Right renal cortex interstitium (tissue), 3 donors: ENCODE measurements at regions not wholly inside any gene's neighbourhood (a gene's known extent, or its start where the extent isn't known, plus 50 kb on each side); places are given as distances from the start of the nearest gene placed in this dataset.
"Not testable (repeated sequence)": the region's sequence is repeated elsewhere in the genome, so short reads cannot be mapped to it uniquely, and the experiment has no call there.

Experiments
- DNase-seq, 3 donors: peaks; one replicate each; pipeline ENCODE4 v3.0.0-alpha.2; 2013; ENCODE audit warnings: low read depth in 3 of 3, low spot score in 2 of 3

DNA sequence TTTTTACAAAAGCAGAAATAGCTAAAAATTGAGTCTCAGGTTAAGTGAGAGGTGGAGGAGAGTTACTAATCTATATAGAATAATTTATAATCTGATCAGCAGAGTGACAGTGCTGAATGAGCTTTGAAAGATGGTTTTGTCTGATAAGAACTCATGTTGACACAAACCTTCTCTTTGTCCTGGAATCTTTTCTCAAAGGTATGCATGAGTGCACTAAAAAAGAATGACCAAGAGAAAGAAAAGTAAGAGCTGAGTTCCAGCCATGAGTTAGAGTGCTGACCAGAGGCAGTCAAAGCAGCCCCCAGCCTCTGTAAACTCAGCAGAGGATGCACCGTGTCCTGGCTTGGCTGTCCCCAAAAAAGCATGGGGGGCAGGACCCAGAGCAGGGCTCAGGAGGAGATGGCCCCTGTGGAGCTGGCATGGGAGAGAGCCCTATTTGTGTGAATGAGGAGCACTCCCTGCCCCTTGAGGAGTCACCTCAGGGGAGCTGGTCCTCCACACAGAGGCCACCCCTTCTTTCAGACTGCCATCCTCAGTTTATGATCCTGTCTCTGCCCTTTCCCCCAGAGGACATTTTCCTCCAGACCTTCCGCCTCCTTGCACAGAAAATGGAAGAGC, 129.8 kb downstream of the SEC23A start:
- DNase-seq = no peak

DNA sequence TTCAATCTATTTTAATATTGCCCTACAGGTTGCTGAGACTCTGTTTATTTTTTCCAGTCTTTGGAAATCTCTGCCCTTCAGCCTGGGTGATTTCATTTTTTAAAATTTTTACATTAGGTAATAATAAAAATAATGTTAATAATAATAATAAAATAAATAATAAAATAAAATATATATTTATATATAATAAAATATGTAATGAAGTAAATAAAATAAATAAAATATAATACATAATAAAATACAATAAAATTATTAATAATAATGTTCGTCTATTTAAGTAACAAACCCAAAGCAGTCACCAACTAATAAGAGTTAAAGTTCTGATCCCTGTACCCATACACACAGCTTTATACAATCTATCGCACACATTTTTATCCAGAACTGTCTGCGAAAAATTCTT, 130.5 kb downstream of the SEC23A start:
- DNase-seq = no peak

DNA sequence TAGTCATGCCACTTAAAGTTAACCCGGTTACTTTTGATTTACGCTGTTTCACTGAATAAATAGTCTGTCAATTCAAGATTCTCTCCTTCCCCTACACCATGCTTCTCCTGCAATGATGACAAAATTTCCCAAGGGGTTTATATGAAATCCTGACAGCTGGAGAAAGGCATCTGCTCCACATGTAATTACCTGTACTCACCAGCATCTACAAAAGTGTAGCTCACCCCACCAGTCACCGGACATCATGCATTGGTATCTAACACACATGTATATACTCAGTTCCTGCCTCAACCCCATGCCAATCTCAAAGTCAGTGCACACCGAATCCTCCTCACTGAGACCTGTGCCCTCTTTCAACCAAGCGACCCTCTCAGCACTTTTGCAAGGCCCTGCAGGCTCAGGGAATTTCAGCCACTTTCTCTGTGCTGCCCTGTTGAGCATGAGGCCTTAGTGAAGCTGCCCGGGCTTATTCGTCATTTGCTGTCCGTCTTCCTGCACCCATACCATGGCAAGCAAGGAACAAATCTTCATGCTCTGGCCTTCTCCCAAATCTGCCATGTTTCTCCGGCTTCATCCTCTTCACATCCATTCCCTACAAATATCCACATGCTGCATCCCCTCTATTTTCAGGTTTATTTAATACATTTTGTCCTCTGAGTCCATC, 131.6 kb downstream of the SEC23A start:
- DNase-seq = no peak

DNA sequence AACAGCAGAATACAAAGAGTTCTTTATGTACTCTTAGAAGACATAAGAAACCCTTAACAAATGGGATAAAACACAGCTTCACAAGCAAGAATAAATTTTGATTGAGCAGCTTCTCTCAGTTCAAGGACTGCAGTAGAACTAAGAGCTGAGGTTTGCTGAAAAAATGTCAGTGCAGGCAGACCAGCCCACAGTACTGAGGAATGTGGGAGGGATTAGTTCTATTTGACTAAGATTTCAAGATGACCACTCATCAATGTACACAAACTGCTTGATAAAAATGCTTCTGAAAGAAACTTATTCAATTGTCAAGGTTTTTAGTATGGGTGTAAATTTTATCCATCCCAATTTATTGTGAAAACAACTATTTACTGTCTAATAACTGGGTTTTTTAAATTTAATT, 138.4 kb downstream of the SEC23A start:
- DNase-seq = no peak

DNA sequence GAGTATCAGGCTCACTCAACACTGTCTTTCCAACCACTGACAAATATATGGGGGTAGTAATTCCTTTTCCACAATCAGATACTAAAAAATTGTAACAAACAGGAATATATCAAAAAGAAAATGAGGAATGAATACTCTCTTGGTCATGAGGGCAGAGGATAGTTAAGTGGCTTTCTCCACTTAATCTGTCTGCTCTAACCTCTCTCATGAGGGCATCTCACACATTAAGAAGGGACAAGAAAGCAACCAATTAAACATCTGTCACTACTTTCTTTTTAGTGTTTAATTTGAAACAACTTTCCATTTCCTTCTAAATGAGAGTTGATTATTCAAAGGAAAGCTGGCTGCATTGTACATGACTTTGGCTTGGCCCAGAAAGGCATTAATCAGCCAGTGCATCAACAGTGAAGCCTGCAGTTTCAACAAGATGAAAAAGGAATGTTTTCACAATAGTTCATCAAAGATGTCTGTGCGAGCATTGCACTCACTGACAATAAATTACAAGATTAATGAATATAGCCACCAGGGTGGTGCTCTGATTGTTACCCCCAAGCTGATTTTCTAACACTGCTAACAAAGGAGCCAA, 142.0 kb downstream of the SEC23A start:
- no peak for DNase-seq

DNA sequence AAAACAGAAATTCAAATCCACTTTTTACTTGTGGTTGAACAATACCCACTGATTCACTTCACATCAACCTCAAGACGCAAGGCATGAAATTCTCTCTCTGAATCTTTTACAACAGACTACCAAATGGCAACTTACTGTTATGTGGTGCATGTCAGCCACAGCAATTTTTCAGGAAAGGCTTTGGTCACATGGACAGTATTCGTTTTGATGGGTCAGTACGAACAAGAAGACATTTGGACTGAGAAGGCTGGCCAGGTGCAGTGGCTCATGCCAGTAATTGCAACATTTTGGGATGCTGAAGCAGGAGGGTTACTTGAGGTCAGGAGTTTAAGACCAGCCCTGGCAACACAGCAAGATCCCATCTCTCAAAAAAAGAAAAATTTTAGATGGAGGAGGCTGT, 144.0 kb downstream of the SEC23A start:
- no peak for DNase-seq

DNA sequence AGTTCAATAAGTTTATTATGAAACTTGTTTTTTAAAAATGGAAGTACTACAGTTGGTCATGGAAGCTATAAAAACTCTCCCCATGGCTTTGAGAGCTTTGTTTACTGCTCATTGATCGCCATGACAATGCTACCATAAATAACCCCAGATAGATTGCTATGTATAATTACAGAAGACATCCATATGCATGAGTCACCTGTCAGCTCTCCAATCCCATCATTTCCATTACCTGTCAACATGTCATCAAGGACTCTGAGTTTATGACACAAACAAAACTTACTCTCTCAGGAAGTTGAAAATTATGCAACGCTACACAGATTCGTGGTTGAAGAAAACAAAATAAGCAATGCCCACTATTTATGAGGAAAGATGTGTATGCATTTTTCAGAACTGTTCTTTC, 144.4 kb downstream of the SEC23A start:
- DNase-seq = no peak

DNA sequence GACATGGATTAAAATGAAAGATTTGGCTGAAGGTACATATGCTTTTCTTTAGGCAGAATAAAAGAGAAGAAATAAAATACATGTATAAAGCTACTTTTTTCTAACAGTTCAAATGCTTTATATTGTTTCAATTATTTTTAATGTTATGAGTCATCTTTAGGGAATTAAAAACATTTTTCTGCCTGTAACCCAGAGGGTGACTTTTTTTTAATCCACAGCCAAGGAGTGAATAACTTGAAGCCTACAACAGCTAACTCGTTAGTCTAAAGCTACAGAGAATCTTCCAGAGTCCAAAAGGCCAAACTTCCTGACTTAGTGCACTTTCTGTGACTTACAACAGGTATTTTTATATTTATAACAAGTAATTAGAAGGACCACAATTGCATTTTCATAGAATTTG, 151.6 kb downstream of the SEC23A start:
- no peak for DNase-seq

DNA sequence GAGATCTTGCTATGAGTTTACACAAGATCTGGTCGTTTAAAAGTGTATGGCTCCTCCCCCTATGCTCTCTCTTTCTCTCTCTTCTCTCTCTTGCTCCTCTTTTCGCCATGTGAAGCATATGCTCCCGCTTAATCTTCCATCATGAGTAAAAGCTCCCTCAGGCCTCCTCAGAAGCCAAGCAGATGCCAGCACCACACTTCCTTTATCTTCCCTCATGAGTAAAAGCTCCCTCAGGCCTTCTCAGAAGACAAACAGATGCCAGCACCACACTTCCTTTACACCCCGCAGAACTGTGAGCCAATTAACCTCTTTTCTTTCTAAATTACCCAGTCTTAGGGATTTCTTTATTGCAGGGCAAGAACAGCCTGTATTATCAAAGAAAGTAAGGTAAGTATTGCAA, 152.4 kb downstream of the SEC23A start:
- DNase-seq = no peak

DNA sequence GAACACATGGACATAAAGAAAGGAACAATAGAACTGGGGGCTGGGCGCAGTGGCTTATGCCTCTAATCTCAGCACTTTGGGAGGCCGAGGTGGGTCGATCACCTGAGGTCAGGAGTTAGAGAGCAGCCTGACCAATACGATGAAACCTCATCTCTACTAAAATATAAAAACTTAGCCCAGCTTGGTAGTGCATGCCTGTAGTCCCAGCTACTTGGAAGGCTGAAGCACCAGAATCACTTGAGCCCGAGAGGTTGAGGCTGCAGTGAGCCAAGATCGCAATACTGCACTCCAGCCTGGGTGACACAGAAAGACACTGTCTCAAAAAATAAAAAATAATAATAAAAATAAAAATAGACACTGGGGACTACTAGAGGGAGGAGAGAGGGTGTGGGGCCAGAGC, 154.5 kb downstream of the SEC23A start:
- DNase-seq = no peak

DNA sequence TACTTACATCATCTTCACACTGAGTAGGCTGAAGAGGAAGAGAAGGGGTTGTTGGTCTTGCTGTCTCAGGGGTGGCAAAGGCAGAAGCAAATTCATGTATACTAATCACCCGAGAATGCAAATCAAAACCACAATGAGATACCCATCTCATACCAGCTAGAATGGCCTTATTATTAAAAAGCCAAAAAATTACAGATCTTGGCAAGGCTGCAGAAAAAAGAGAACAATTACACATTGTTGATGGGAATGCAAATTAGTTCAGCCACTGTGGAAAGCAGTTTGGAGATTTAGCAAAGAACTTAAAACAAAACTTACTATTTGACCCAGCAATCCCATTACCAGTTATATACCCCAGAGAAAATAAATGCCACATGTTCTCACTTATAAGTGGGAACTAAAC, 154.9 kb downstream of the SEC23A start:
- no peak for DNase-seq

DNA sequence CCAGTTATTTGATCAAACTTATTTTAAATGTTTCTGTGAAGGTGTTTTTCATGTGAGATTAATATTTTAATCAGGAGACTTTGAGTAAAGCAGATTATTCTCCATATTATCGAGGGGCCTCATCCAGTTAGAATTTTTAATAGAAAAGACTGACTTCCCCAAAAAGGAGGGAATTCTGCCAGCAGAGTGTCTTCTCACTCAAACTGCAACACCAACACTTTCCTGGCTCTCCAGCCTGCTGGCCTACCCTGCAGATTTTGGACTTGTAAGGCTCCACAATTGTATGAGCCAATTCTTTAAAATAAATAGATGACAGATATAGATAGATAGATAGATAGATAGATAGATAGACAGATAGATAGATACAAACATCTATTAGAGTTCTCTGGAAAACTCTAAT, 155.7 kb downstream of the SEC23A start:
- DNase-seq = no peak

DNA sequence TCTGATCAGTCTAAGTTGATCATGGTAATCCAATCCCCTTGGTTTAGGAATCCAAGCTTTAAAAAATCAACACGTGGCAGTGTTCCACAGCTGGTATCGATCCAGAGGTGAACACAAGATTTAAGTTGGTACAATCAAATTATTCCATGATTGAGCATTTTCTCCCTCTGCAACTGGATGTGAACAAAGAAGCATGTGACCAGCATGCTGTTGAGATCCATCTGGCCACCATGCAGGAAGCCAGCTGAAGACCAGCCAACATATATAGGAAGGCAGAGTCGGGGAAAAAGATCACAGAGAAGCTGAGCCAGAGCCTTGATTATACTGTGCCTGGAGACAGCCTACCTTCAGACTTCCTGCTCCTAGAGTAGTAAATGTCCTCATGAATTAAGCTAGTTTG, 158.3 kb downstream of the SEC23A start:
- DNase-seq = no peak

DNA sequence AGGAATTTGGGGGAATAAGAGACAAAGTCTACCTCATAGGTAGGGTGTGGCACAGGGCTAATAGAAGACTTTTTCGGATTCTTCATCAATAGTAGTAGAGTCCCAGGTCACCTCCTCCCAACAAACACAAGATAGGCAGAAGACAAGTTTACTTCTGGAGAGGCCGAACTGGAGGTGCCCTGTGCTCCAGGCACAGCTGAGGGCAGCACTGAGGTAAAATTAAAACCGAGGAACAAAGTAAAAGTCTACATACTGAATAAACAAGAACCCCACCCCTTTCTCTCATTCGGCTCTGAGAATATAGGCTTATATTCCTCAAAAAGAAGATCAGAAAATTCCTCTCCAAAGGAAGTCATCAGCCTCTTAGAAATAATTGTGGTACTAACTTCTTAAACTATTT, 161.5 kb downstream of the SEC23A start:
- no peak for DNase-seq

DNA sequence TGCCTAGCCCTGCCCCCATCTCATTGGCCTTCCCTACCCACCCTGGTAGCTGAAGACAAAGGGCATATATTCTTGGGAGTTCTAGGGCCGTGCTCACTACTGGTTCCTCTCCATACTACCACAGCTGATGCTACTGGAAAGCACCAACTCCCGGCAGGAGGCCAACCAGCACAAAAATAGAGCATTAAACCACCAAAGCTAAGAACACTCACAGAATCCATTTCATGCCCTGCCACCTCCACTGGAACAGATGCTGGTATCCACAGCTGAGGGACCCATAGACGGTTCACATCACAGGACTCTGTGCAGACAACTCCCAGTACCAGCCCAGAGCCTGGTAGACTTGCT, 170.4 kb downstream of the SEC23A start:
- not testable (repeated sequence) for DNase-seq

DNA sequence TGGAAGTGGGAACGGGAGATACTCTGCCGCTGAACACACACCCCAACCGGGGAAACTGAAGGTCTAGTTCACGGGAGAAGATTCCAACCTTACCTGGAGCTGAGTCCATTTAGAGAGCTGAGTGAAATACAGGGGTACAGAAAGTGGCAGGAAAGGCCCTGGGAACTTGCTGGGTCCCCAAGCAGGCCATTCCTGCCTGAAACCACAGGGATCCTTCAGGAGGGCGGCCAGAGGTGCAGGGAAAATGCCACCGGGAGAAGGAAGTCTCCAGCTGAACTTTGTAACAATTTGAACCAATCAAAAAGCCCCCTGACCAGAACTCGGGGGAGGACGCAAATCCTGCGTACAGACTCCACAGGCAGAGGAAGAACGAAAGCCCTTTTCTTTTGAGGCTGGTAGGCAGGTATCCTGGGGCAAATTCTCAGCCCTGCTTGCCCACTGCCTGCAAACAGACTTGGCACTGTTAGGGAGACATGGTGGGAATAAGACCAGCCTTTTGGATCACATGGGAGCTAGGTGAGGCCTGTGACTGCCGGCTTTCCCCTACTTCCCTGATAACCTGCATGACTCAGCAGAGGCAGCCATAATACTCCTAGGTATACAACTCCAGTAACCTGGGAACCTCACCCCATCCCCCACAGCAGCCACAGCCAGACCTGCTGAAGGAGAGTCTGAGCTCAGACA, 170.9 kb downstream of the SEC23A start:
- DNase-seq = no peak

DNA sequence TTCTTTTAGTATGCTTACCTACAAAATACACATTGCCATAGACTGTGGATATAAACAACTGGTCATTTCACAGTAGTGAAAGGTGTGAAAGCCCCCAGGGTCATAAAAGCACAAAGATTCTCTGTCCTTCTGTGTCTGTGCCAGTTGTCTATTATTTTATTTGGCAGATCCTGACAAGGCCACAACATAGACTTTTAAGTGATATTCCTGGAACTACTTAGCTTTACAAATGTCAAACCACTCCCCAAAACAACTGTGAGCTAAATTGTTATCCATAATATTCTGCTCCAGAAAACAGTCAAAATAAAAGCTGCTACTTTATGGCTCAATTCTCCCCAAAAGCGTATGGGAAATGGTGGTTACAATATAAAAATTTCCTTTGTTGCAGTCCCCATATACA, 172.1 kb downstream of the SEC23A start:
- no peak for DNase-seq

DNA sequence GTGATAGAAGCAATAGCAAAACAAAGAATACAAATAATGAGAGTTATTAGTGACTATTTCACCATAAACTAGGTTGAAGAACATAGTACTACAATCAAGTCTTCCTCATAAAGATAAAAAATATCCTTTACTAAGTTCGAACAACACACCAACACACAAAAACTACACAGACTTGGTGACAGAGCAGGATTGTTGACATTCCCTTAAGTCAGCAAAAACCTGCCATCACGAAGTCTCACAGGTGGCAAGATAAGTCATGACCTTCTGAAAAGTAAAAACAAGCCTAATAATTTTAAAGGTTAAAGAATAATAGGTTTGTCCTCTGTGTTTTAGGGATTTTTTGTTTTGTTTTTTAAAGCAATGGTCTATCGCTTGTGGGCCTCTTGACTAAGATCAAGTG, 173.0 kb downstream of the SEC23A start:
- no peak for DNase-seq

DNA sequence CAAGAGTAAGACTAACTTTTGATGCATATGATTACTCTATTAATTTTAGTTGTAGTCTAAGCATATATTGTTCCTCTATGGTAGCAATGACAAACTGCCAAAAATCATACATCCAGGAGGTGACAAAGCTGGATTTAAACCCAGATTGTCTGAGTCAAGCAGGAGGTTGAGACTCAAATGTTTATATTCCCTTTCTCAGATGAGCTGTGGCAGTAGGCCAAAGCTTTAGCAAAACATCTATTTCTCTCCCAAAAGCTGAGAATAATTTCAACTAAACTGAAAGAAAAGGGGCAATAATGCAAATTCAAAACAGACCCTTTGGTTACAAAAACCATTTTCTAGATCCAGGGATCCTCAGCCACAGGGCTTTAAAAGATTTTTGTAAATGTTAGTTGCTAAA, 173.6 kb downstream of the SEC23A start:
- no peak for DNase-seq

DNA sequence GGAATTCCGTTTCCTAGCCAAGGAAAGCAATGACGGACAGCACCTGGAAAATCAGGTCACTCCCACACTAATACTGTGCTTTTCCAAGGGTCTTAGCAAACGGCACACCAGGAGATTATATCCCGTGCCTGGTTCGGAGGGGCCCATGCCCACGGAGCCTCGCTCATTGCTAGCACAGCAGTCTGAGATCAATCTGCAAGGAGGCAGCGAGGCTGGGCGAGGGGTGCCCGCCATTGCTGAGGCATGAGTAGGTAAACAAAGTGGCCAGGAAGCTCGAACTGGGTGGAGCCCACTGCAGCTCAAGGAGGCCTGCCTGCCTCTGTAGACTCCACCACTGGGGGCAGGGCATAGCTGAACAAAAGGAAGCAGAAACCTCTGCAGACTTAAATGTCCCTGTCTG, 181.1 kb downstream of the SEC23A start:
- DNase-seq = not testable (repeated sequence)

DNA sequence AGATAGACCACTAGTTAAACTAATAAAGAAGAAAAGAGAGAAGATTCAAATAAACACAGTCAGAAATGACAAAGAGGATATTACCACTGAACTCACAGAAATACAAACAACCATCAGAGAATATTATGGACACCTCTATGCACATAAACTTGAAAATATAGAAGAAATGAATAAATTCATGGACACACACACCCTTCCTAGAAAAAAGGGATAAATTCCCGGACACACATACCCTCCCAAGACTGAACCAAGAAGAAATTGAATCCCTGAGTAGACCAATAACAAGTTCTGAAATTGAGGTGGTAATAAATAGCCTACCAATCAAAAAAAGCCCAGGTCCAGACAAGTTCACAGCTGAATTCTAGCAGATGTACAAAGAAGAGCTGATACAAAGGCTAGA, 187.9 kb downstream of the SEC23A start:
- no peak for DNase-seq

DNA sequence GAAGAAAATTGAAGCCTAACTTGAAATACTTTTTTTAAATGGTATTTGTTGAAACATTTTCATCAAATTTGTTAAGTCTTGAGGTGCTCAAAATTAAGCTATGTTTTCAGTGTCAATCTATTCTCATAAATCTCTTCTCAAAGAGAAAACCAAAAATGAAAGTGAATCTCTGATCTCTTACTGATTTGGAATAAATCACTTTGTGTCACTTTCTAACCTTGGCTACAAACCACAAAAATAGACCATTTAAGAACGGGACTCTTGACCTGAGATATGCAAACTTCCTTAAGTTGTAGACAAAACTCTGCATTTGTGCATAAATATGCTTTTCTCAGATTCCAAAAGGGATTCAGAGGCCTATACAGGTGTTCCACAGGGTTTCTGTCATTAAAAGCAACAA, 192.9 kb downstream of the SEC23A start:
- DNase-seq = no peak
